ENCODE measurements at regions not wholly inside any gene's neighbourhood (a gene's known extent, or its start where the extent isn't known, plus 50 kb on each side); places are given as distances from the start of the nearest gene placed in this dataset.
"Not testable (repeated sequence)": the region's sequence is repeated elsewhere in the genome, so short reads cannot be mapped to it uniquely, and the experiment has no call there.

- DNase-seq, result no peak
Observed at GRCh38 chr6:93745306-93745705, 325.9 kb upstream of the EPHA7 start.

GRCh38 chr6:93735099-93735498 lies 315.7 kb upstream of the EPHA7 start:
- no peak for DNase-seq

- DNase-seq, result no peak
Observed at GRCh38 chr6:93731306-93731705, 311.9 kb upstream of the EPHA7 start.

GRCh38 chr6:93728150-93728549 lies 308.8 kb upstream of the EPHA7 start:
- DNase-seq, result no peak

- no peak for DNase-seq
Observed at GRCh38 chr6:93727447-93727846, 308.1 kb upstream of the EPHA7 start.

GRCh38 chr6:93721386-93722048 lies 302.2 kb upstream of the EPHA7 start:
- peak in 1 of 2 experiments; percentile 39 for DNase-seq

- DNase-seq, result no peak
Observed at GRCh38 chr6:93713974-93714373, 294.6 kb upstream of the EPHA7 start.

GRCh38 chr6:93703431-93703830 lies 284.1 kb upstream of the EPHA7 start:
- no peak for DNase-seq

- DNase-seq, result no peak
Observed at GRCh38 chr6:93701526-93701925, 282.2 kb upstream of the EPHA7 start.

GRCh38 chr6:93685494-93685893 lies 266.1 kb upstream of the EPHA7 start:
- no peak for DNase-seq

- DNase-seq, result no peak
Observed at GRCh38 chr6:93684339-93684738, 265.0 kb upstream of the EPHA7 start.

GRCh38 chr6:93679836-93680235 lies 260.5 kb upstream of the EPHA7 start:
- peak in 1 of 2 experiments; percentile 6 for DNase-seq

GRCh38 chr6:93678841-93679454 lies 259.6 kb upstream of the EPHA7 start:
- peak in 1 of 2 experiments; percentile 1 for DNase-seq

- no peak for DNase-seq
Observed at GRCh38 chr6:93677264-93677965, 258.1 kb upstream of the EPHA7 start.

GRCh38 chr6:93676581-93676980 lies 257.2 kb upstream of the EPHA7 start:
- no peak for DNase-seq

GRCh38 chr6:93675856-93676417 lies 256.6 kb upstream of the EPHA7 start:
- no peak for DNase-seq

- DNase-seq, result no peak
Observed at GRCh38 chr6:93663111-93663510, 243.8 kb upstream of the EPHA7 start.

- DNase-seq, result no peak
Observed at GRCh38 chr6:93654548-93654947, 235.2 kb upstream of the EPHA7 start.

- DNase-seq, result no peak
Observed at GRCh38 chr6:93644611-93645010, 225.3 kb upstream of the EPHA7 start.

- no peak for DNase-seq
Observed at GRCh38 chr6:93639126-93639525, 219.8 kb upstream of the EPHA7 start.

- not testable (repeated sequence) for DNase-seq
Observed at GRCh38 chr6:93636987-93637664, 217.8 kb upstream of the EPHA7 start.

- no peak for DNase-seq
Observed at GRCh38 chr6:93624408-93624807, 205.0 kb upstream of the EPHA7 start.

- DNase-seq, result no peak
Observed at GRCh38 chr6:93621442-93621841, 202.1 kb upstream of the EPHA7 start.

Data from SW 1271 (cell line).